A673 (cell line): ENCODE measurements at regions not wholly inside any gene's neighbourhood (a gene's known extent, or its start where the extent isn't known, plus 50 kb on each side); places are given as distances from the start of the nearest gene placed in this dataset.

ENCODE experiments used
- BruUV-seq: library from RNA; stranded (reverse); fragments of 400-500 nt; replicated peaks from 2 replicates; lab custom pipeline; 2021; lab: Mats Ljungman, UMichigan
- CTCF ChIA-PET: fragments of 300-600 bp; sonication (Branson Sonifier 250); formaldehyde crosslinking; loops from one replicate; lab custom pipeline; 2022; ENCODE audit warnings: antibody characterized with exemption; lab: Charles Lee
- POLR2A ChIA-PET: fragments of 300-600 bp; sonication (Branson Sonifier 250); formaldehyde crosslinking; loops from one replicate; lab custom pipeline; 2022; ENCODE audit warnings: antibody characterized with exemption; ENCODE audit not compliant: low non-redundant PET; lab: Charles Lee
- DNase-seq: peaks from one replicate; pipeline ENCODE4 v3.0.0-alpha.2; 2015; ENCODE audit warnings: low spot score
- H3K27ac ChIP-seq: fragments of 200-600 bp; sonication (generic); 2 replicates; pipeline ENCODE4 v1.5.1; 2016; ENCODE audit warnings: mixed run types, low read depth, mild to moderate bottlenecking, mixed read lengths, antibody characterized with exemption, low read length; ENCODE audit not compliant: poor library complexity, severe bottlenecking
- H3K27me3 ChIP-seq: fragments of 200-600 bp; sonication (generic); replicated peaks from 2 replicates; pipeline ENCODE4 v1.6.1; 2017; ENCODE audit warnings: mixed run types, low read depth, mild to moderate bottlenecking, mixed read lengths, antibody characterized with exemption, low read length; ENCODE audit not compliant: insufficient read depth, poor library complexity
- H3K36me3 ChIP-seq: fragments of 200-600 bp; sonication (generic); 2 replicates; pipeline ENCODE4 v1.6.1; 2016; ENCODE audit warnings: mixed run types, mild to moderate bottlenecking, mixed read lengths, antibody characterized with exemption, low read length; ENCODE audit not compliant: insufficient read depth, poor library complexity, severe bottlenecking
- H3K4me1 ChIP-seq: fragments of 200-600 bp; sonication (generic); 2 replicates; pipeline ENCODE4 v1.6.1; 2017; ENCODE audit warnings: mixed run types, mild to moderate bottlenecking, mixed read lengths, antibody characterized with exemption, low read length; ENCODE audit not compliant: insufficient read depth, poor library complexity, severe bottlenecking
- H3K4me3 ChIP-seq: fragments of 200-600 bp; sonication (generic); 2 replicates; pipeline ENCODE4 v1.5.1; 2016; ENCODE audit warnings: low read depth, mixed run types, mild to moderate bottlenecking, mixed read lengths, low read length; ENCODE audit not compliant: poor library complexity, severe bottlenecking
- H3K9me3 ChIP-seq: fragments of 200-600 bp; sonication (generic); 2 replicates; pipeline ENCODE4 v1.6.1; 2016; ENCODE audit warnings: mixed run types, low read depth, mild to moderate bottlenecking, mixed read lengths, antibody characterized with exemption, low read length; ENCODE audit not compliant: poor library complexity, severe bottlenecking
- CTCF ChIP-seq: fragments of 300-800, 200-600 bp; sonication (generic); conservative IDR thresholded peaks from 2 replicates; pipeline ENCODE4 v1.5.1; 2017; ENCODE audit warnings: low read depth, mild to moderate bottlenecking, antibody characterized with exemption, low read length, moderate library complexity, mixed read lengths
- EZH2 ChIP-seq: fragments of 200-600 bp; sonication (generic); IDR thresholded peaks from 2 replicates; pipeline ENCODE4 v1.6.1; 2017; ENCODE audit warnings: borderline replicate concordance, low read depth, mild to moderate bottlenecking, mixed read lengths, antibody characterized with exemption, low read length; ENCODE audit not compliant: poor library complexity, severe bottlenecking
- intact Hi-C: fragments of 100-400 bp; cut with micrococcal nuclease; formaldehyde crosslinking; loops from one replicate; pipeline ENCODE4 v1.10.0; 2022; ENCODE audit not compliant: unreplicated experiment

- BruUV-seq = no TSS peak
- Histone ChIP-seq H3K36me3 (no peaks in the 10 kb centered on the region), H3K9me3 (no peaks in the 10 kb centered on the region), H3K27ac (no peak overlapping the region), H3K4me1 (no peaks in the 10 kb centered on the region), H3K27me3 (no peaks in the 10 kb centered on the region), H3K4me3 (no peak overlapping the region)
- ChIA-PET POLR2A (no interaction called here), CTCF (no interaction called here)
- no peak for DNase-seq
- intact Hi-C loops = no loop called here
- no peak for TF ChIP-seq CTCF
- no peak for TF ChIP-seq EZH2
Observed at GRCh38 chr5:167012123-167013034, 1279.1 kb upstream of the WWC1 start.

GRCh38 chr5:167014401-167015056 lies 1276.9 kb upstream of the WWC1 start:
- no peak overlapping the region for H3K27ac ChIP-seq
- H3K9me3 ChIP-seq = no peaks in the 10 kb centered on the region
- ChIA-PET POLR2A (no interaction called here), CTCF (no interaction called here)
- H3K4me3 ChIP-seq = no peak overlapping the region
- TF ChIP-seq CTCF = no peak
- TF ChIP-seq EZH2 = no peak
- no TSS peak for BruUV-seq
- DNase-seq = no peak
- no peaks in the 10 kb centered on the region for H3K36me3 ChIP-seq
- H3K4me1 ChIP-seq = no peaks in the 10 kb centered on the region
- intact Hi-C loops = no loop called here
- H3K27me3 ChIP-seq = no peaks in the 10 kb centered on the region

DNA sequence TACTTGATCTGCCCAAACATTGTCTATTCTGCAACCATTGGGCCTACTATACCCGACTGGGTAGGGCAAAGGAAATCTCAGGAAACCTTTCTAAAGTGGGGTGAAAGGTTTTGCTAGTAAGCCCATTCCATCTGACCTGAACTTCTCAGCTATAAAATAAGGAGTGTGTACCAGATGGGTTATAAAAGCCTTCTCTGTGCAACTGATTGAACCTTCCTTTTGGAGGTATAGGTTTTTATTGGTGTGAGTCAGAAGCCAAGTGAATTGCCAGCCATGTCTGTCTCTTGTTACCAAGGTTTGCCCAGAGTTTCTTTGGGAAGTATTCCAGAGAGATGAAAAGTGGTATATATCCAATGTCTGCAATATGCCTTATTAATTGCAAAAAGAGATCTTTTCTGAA lies 1271.0 kb upstream of the WWC1 start:
- Histone ChIP-seq H3K4me1 (no peaks in the 10 kb centered on the region), H3K36me3 (no peaks in the 10 kb centered on the region), H3K4me3 (no peak overlapping the region), H3K27ac (no peak overlapping the region), H3K27me3 (no peaks in the 10 kb centered on the region), H3K9me3 (no peaks in the 10 kb centered on the region)
- no TSS peak for BruUV-seq
- ChIA-PET CTCF (no interaction called here), POLR2A (no interaction called here)
- no peak for DNase-seq
- intact Hi-C loops = no loop called here
- TF ChIP-seq CTCF (no peak), EZH2 (no peak)
